ENCODE measurements at regions not wholly inside any gene's neighbourhood (a gene's known extent, or its start where the extent isn't known, plus 50 kb on each side); places are given as distances from the start of the nearest gene placed in this dataset.

DNA sequence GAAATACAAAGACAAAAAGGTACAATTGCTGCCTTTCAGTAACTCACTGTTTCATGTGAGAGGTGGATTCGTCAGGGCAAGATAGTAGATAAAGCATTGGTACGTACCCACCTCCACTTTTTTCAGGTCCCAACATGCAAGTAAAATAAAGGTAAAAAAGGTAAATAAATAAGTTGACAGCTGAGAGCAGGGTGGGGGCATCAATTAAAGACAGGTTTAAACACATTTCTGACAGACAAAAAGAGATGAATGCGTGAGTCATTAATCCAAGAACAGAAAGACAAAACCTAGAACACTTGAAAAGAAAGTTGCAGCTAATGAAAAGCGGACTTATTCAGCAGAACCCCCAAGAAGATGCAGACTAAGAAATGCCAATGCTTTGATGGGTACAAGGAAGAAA lies 979.6 kb upstream of the CDH2 start:
- H3K4me3 Mint-ChIP-seq, result no peak overlapping the region
- no peaks in the 10 kb centered on the region for H3K4me1 Mint-ChIP-seq (ENCODE audit: low read depth)
- intact Hi-C loops (cut with micrococcal nuclease), result no loop called here
- DNase-seq, result no peak
- no peaks in the 10 kb centered on the region for H3K36me3 Mint-ChIP-seq (ENCODE audit: low read depth)
- no peaks in the 10 kb centered on the region for H3K27me3 Mint-ChIP-seq (ENCODE audit: low read depth)
- peaks cover 11% of the 10 kb centered on the region for H3K9me3 Mint-ChIP-seq
- H3K27ac Mint-ChIP-seq, result no peak overlapping the region
- CTCF ChIA-PET, result no interaction called here

DNA sequence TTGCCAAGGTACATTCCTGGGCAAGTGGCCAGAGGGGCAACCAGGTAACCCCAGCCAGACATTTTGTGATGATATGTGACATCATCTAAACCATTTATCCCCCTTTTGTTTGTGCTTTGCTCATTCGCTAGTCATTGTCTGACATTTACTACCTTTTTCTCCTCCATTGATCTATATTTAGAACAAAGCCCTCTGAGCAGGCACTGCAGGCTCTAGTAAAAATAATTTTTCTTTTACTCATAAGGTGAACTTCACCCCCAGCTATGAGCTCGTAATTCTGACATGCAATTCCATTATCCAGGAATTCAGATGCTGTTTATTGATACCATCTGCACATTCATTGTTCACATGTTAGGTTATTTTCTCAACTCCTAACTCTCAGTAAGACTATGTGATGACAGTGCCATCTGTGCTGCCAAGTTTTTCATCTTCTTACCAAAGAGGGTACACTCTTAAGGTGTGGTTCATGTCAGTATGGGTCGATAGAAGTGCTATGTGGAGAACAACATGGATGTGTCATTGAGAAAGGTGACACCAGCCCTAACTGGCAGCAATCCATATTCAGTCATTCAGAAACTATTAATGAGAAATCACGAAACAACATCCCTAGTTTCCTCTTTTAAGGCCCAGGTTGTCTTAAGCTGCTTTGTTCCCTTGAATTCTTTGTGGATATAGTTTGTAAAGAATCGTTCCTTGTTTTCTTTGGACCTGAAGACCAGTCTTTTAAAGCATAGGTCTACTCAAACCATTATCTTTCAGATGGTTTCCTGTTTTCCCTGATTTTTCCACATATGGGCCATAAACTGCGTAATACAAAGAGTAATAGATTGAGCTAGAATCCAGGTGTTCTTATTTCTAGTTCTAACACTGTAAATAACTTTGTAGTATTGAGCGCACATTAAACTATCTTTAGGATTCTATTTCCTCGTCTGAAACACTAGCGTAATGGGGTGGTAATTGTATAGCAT lies 978.1 kb upstream of the CDH2 start:
- H3K27me3 Mint-ChIP-seq (ENCODE audit: low read depth), result no peaks in the 10 kb centered on the region
- CTCF ChIA-PET, result no interaction called here
- no peak for DNase-seq
- H3K9me3 Mint-ChIP-seq, result peaks cover 10% of the 10 kb centered on the region
- H3K27ac Mint-ChIP-seq, result no peak overlapping the region
- no peak overlapping the region for H3K4me3 Mint-ChIP-seq
- H3K4me1 Mint-ChIP-seq (ENCODE audit: low read depth), result no peaks in the 10 kb centered on the region
- no peaks in the 10 kb centered on the region for H3K36me3 Mint-ChIP-seq (ENCODE audit: low read depth)
- intact Hi-C loops (cut with micrococcal nuclease), result no loop called here

DNA sequence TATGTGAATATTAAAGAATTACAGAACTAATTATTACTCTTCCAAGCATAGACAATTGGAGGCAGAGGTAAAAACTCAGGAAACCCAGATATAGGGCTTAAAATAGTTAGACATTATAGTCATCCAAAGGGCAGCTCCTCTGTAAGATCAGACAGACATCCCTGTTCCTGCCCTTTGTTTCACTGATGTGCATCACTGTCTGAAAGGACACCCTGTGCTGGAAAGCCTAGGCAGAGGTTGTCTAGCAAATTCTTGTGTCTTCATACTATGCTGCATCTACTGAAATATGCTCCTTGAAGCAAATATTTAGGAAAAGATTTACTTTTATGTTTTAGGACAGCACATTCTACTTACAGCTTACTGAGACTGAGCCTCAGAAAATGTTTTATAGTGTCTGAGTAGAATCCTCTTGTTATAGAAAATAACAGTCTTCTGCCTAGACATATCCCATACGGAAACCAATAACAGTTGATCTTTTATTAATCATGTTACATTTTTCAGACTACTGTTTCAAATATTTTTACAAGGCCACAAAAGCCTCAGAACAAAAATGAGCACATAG lies 977.3 kb upstream of the CDH2 start:
- CTCF ChIA-PET, result no interaction called here
- Mint-ChIP-seq H3K4me1 (ENCODE audit: low read depth) (no peaks in the 10 kb centered on the region), H3K27me3 (ENCODE audit: low read depth) (no peaks in the 10 kb centered on the region), H3K4me3 (no peak overlapping the region), H3K9me3 (peaks cover 10% of the 10 kb centered on the region), H3K36me3 (ENCODE audit: low read depth) (no peaks in the 10 kb centered on the region), H3K27ac (no peak overlapping the region)
- DNase-seq, result no peak
- intact Hi-C loops (cut with micrococcal nuclease), result no loop called here

DNA sequence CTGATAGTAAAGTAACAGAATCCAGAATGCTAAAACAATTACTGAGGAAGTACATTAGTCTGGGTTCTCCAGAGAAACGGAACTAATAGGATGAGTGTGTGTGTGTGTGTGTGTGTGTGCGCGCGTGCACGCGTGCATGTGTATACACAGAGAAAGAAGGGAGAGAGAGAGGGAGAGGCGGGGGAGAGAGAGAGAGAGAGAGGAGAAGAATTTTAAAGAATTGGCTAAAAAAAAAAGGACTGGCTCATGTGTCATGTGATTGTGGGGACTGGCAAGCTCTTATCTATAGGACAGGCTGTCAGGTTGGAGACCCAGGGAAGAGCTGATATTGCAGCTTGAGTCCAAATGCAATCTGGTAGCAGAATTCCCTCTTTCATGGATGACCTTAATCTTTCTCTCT lies 976.2 kb upstream of the CDH2 start:
- H3K4me3 Mint-ChIP-seq, result no peak overlapping the region
- CTCF ChIA-PET, result no interaction called here
- peaks cover 8% of the 10 kb centered on the region for H3K9me3 Mint-ChIP-seq

DNA sequence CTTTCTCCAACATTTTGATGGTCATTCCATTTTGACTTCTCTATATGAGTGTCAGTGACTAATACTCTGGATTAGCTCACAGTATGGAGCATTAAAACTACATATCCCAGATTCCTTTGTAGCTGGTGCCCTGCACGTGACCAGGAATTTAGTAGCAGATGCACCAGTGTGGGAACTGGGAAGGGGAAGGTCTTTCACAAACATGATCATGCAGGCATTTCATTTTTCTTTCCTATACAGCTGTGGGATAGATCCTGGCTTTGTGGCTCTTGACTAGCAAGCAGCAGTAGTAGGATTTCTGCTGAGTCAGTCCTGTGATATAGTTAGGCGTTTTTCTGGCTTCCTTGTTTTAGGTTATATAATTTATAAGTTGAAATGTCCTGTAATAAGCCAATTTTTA lies 971.0 kb upstream of the CDH2 start:
- no peak overlapping the region for H3K4me3 Mint-ChIP-seq
- H3K27me3 Mint-ChIP-seq (ENCODE audit: low read depth), result no peaks in the 10 kb centered on the region
- no peaks in the 10 kb centered on the region for H3K36me3 Mint-ChIP-seq (ENCODE audit: low read depth)
- no peaks in the 10 kb centered on the region for H3K4me1 Mint-ChIP-seq (ENCODE audit: low read depth)
- intact Hi-C loops (cut with micrococcal nuclease), result no loop called here
- CTCF ChIA-PET, result no interaction called here
- H3K9me3 Mint-ChIP-seq, result peaks cover 3% of the 10 kb centered on the region
- H3K27ac Mint-ChIP-seq, result no peak overlapping the region
- no peak for DNase-seq

More for the DNA sequence above, 976.2 kb upstream of the CDH2 start:
- Mint-ChIP-seq H3K36me3 (ENCODE audit: low read depth) (no peaks in the 10 kb centered on the region), H3K4me1 (ENCODE audit: low read depth) (no peaks in the 10 kb centered on the region), H3K27me3 (ENCODE audit: low read depth) (no peaks in the 10 kb centered on the region), H3K27ac (no peak overlapping the region)
- no peak for DNase-seq
- intact Hi-C loops (cut with micrococcal nuclease), result no loop called here

DNA sequence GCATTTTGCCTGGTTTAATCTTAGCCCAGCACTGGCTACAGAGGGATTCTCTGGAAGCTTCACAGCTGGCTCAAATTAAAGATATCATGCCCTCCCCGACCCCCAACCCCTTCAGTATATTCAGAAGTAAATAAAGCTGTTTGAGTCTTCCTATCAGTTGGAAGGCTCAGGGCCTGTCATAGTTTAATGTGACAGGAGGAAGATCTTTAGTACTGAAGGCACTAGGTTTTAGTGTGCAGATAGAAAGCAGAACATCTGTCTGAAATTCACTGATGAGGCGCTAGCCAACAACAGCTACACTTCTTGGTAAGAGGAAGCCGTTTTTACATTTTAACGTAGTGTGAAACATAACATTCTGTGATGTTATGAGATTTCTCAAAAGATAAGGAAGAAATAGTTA lies 969.1 kb upstream of the CDH2 start:
- Mint-ChIP-seq H3K27ac (no peak overlapping the region), H3K9me3 (peaks cover 1% of the 10 kb centered on the region), H3K36me3 (ENCODE audit: low read depth) (no peaks in the 10 kb centered on the region), H3K4me1 (ENCODE audit: low read depth) (no peaks in the 10 kb centered on the region), H3K4me3 (no peak overlapping the region), H3K27me3 (ENCODE audit: low read depth) (no peaks in the 10 kb centered on the region)
- CTCF ChIA-PET, result no interaction called here
- intact Hi-C loops (cut with micrococcal nuclease), result no loop called here
- no peak for DNase-seq

DNA sequence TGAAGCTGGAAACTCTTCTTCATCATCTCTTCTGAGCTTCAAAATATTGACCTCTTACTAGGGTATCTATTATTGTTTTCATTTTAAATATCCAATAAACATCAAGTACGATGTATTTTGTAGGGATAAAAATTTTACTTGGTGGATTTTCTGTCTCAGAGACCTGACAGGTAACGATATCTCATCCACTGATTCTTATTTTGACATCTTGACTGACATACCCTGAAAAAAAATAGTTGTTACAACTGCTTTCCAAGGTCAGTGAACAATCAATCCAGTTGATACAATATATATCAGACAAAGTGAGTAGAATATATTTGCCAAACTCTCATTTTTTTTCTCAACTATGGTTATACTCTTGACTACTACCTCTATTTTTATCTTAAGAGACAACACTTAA lies 963.7 kb upstream of the CDH2 start:
- intact Hi-C loops (cut with micrococcal nuclease), result no loop called here
- Mint-ChIP-seq H3K27me3 (ENCODE audit: low read depth) (no peaks in the 10 kb centered on the region), H3K27ac (no peak overlapping the region), H3K9me3 (peaks cover 12% of the 10 kb centered on the region), H3K4me1 (ENCODE audit: low read depth) (no peaks in the 10 kb centered on the region), H3K36me3 (ENCODE audit: low read depth) (no peaks in the 10 kb centered on the region), H3K4me3 (no peak overlapping the region)
- no peak for DNase-seq
- CTCF ChIA-PET, result interaction anchor here (0.5 kb wide), 1 partner anchor 919 kb away, joined by 3 read pairs; no protein-coding TSS in a partner anchor

DNA sequence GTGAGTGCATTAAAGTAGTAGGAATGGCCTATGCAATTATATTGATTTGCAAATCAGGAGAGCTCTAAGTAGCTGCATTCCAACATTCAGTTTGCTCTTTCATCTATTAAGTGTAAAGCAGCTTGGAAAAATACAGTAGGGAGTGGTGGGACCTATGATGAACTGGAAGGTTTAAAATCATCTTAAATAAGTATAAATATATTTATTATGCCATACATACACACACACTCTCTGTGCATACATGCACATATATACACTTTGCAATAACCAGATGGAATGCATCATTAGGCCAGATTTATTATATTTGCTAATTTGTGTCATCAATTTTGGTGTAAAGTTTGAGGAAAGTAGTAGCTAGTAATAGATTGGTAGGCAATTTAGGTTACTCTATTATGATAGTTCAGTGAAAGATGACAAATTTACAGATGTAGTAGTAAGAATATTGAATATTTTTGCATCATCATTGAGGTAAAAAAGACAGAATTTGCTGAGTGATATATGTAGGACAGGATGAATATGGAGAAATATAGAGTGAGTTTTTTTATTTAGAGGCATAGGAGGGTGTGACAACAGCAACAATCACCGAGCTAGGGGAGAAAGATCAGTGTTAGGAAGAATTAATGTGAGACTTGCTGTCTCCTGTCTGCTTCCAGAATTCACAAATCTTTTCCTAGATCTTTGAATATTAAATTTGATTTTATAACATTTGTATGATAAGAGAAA lies 961.0 kb upstream of the CDH2 start:
- no peak overlapping the region for H3K4me3 Mint-ChIP-seq
- no peaks in the 10 kb centered on the region for H3K36me3 Mint-ChIP-seq (ENCODE audit: low read depth)
- H3K9me3 Mint-ChIP-seq, result peaks cover 15% of the 10 kb centered on the region
- H3K4me1 Mint-ChIP-seq (ENCODE audit: low read depth), result no peaks in the 10 kb centered on the region
- intact Hi-C loops (cut with micrococcal nuclease), result no loop called here
- no peak for DNase-seq
- H3K27ac Mint-ChIP-seq, result no peak overlapping the region
- no peaks in the 10 kb centered on the region for H3K27me3 Mint-ChIP-seq (ENCODE audit: low read depth)
- CTCF ChIA-PET, result no interaction called here

DNA sequence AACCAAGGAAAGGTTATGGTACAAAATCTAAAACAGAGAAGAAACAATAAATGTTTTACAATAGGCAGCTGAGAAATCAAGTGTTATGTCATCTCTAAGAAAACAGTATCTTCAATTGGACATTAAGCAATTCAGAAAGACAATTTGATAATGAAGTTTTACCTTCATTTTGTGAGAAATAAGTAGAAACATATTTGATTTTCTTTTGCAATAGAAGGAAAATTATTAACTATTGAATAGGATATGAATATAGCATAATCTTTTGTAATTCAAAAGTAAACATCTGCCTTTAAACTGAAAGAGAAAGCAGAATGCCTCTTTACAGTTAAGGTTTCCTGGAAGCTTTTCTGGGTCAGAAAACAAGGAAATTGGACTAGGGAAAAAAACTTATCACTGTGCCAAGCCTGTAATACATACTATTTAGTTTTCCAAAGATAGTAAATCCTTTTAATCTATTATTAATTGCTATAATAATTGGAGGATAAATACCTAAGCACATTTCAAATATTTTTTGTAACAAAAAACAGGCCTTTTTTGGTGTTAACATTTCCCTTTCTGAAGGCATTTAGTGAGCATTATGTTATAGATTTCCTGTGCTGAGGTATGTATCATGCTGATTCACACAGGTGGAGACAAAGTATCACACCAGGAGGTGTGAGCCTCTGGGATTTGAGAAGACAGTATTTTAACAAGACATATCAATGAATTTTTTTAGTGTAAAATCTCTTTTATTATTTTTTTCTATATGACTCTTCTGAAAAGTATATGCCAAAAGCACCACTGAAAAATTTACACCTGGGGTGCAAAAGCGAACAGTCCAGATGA lies 947.0 kb upstream of the CDH2 start:
- H3K9me3 Mint-ChIP-seq, result peaks cover 3% of the 10 kb centered on the region
- intact Hi-C loops (cut with micrococcal nuclease), result no loop called here
- H3K27ac Mint-ChIP-seq, result no peak overlapping the region
- CTCF ChIA-PET, result no interaction called here
- H3K4me1 Mint-ChIP-seq (ENCODE audit: low read depth), result no peaks in the 10 kb centered on the region
- no peaks in the 10 kb centered on the region for H3K36me3 Mint-ChIP-seq (ENCODE audit: low read depth)
- H3K27me3 Mint-ChIP-seq (ENCODE audit: low read depth), result no peaks in the 10 kb centered on the region
- no peak overlapping the region for H3K4me3 Mint-ChIP-seq
- no peak for DNase-seq

DNA sequence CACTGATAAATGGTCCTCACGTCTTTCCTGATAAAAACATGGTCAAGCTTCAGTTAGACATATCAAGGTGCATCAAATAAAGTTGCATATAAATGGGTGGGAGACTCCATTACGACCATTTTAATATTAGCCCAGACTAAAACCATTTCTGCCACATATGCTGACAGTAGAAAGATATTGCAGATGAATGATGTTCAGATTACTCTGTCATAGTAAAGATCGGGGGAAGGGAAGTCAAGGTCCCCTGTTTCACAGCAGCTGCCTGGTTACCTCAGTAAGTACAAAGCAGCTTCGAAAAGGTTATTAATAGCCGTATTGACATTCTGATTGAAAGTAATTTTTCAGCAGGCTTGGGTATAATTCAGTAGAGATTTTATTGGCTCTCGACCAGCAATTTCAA lies 927.7 kb upstream of the CDH2 start:
- Mint-ChIP-seq H3K27ac (no peak overlapping the region), H3K9me3 (peaks cover 14% of the 10 kb centered on the region), H3K4me1 (ENCODE audit: low read depth) (no peaks in the 10 kb centered on the region), H3K27me3 (ENCODE audit: low read depth) (no peaks in the 10 kb centered on the region), H3K36me3 (ENCODE audit: low read depth) (no peaks in the 10 kb centered on the region), H3K4me3 (no peak overlapping the region)
- DNase-seq, result no peak
- CTCF ChIA-PET, result no interaction called here
- intact Hi-C loops (cut with micrococcal nuclease), result no loop called here

DNA sequence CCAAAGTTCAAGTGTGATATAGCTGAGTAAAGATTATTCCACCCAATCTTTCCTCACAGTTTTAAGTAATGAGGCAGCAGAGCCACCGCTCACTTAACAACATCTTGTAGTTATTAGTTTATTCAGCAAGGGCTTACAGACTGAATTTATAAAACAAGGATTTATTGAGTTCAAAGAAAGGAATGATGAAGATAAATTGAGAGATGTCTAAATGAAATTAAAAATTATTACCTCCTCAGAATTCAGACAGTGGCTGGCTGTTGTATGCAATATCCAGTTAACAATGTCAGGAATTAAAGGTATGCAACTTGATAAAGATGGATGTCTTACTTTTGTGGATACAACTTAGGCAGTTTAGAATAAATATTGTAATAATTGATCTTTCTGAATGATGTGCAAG lies 927.3 kb upstream of the CDH2 start:
- Mint-ChIP-seq H3K4me1 (ENCODE audit: low read depth) (no peaks in the 10 kb centered on the region), H3K27ac (no peak overlapping the region), H3K27me3 (ENCODE audit: low read depth) (no peaks in the 10 kb centered on the region), H3K9me3 (peaks cover 14% of the 10 kb centered on the region), H3K4me3 (no peak overlapping the region), H3K36me3 (ENCODE audit: low read depth) (no peaks in the 10 kb centered on the region)
- CTCF ChIA-PET, result no interaction called here
- no peak for DNase-seq
- intact Hi-C loops (cut with micrococcal nuclease), result no loop called here

DNA sequence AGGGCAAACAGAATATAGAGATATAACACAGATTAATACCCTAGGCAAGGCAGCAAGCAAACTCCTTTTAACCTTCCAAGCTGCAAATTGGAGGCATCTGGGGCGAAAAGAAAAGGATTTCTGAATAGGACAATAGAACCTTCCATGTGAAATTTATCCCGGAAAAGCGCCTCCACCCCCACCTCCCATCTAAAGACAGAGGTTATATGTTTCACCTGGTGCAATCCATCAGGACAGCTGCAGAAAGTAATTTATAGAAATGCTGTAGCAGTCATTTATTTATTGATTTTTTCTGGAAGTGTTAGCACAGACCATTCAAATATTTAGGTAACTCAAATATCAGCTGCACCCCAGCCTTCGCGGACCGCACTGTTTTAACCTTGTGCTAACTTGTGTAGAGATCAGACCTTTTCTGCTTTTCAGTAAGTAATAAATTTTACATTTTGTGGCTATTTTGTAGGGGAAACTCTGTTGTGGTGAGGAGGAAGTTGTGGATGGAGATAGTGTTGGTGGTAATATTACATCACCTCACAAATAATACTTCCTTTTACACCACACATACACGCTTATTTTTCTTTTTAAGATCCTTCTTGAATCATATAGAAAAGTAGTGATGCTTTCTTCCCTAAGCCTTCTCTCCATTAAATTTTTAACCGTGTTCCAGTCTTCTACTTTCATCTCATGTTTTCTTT lies 919.3 kb upstream of the CDH2 start:
- Mint-ChIP-seq H3K4me3 (no peak overlapping the region), H3K36me3 (ENCODE audit: low read depth) (no peaks in the 10 kb centered on the region), H3K27ac (no peak overlapping the region), H3K4me1 (ENCODE audit: low read depth) (no peaks in the 10 kb centered on the region), H3K9me3 (peaks cover 9% of the 10 kb centered on the region), H3K27me3 (ENCODE audit: low read depth) (no peaks in the 10 kb centered on the region)
- intact Hi-C loops (cut with micrococcal nuclease), result no loop called here
- no peak for DNase-seq
- CTCF ChIA-PET, result no interaction called here

All from activated naive CD4-positive, alpha-beta T cell treated with anti-CD3 and anti-CD28 coated beads for 36 hours (primary cell).